HG03066 (cell line): ENCODE measurements at regions not wholly inside any gene's neighbourhood (a gene's known extent, or its start where the extent isn't known, plus 50 kb on each side); places are given as distances from the start of the nearest gene placed in this dataset.

Source experiments
- ATAC-seq: cut with Tn5 transposase; IDR thresholded peaks from one replicate; pipeline ENCODE4 v1.9.1; 2021; ENCODE audit warnings: low read depth; ENCODE audit not compliant: unreplicated experiment

DNA sequence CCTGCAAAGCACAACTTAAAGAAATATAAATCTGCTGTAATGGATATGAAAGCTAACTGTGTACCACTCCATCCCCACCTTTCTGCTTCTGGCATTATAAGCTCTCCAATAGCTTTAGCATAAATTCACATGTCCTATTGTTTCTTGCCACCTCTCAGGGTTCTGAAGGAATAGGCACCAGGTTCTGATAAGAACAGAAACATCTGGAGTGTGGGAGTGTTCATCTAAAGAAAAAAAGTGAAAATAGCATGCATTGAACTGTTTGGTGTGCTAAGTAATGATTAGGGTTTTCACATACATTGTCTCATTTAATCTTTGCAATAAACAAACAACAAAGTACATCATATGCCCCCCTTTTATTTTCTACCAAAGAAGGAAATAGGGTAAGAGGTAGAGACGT is 72.3 kb downstream of the FAM76B start:
- no peak for ATAC-seq

DNA sequence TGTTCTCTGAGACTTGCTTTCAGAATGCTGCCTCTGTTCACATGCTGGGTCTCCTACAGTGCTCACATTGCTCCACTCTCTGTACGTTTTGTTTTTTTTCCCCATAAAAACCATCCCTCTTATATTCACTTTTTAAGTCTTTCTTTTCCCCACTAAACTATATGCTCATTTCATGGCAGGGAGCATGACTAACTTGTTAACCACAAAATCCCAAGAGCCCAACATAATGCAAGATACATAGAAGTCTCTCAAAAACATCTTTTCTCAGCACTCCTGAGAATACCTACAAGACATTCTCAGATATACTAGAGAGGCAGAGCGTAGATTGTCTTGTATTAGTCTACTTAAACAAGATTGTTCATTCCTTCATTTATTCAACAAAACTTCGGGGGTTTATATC is 73.3 kb downstream of the FAM76B start:
- peak; percentile 11 for ATAC-seq

DNA sequence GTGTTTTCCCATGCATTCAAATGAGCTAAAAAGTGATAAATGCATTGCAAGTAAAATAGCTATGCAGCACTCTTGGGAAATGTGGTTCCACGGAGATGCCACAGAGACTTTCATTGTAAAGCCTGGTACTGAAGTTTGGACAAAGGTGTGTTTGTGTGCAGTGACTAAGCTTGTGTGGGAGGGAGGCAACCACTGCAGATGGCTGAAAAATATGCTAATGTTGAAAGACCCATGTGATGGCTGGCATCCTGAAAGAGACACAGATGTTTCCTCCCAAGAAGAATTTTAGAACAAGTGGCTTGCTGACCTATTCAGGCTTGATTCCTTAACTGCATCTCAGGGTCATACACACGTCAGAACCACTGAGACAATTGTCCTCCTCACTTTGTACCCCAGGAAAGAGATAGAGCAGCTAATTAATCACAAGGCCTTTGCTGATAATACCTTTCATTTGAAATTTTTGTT is 73.8 kb downstream of the FAM76B start:
- ATAC-seq: peak; percentile 75

DNA sequence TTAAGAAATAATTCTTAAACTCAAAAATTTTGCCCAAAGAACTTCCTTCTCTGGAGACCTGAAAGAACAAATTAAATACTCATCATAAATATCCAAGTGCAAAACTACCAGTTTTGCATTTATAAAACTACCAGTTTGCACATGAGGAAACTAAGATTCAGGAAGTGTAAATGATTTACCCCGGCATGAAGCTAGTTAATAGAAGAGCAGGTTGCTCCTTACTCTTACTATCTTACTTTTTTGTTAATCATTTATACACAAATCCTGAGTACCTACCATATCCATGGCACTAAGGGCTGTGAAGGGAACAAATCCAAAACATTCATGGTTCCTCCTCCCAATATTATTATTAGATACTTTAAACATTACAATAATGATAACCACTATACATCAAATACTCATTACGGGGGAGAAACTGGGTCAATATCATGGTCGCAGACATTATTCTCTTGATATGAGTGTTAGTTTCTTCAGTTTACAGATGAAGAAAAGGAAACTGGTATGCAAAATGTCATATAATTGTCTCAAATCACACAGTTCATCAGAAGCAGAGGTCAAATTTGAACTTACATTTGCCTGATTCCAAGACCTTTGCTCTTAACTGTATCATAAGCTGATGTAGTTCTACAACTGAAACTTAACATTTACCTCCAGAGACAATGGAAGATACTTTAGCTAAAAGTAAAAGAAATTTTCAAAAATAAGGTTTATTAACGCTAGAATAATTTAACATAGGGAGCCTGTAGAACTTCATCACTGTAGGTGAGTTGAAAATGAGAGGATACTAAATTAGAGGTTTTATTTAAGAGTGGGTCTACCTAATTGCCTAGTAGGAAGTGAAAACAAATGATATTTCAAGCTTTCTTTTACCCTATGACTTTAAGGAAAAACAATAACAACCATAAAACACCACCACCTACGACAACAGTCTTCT is 74.5 kb downstream of the FAM76B start:
- ATAC-seq: no peak

DNA sequence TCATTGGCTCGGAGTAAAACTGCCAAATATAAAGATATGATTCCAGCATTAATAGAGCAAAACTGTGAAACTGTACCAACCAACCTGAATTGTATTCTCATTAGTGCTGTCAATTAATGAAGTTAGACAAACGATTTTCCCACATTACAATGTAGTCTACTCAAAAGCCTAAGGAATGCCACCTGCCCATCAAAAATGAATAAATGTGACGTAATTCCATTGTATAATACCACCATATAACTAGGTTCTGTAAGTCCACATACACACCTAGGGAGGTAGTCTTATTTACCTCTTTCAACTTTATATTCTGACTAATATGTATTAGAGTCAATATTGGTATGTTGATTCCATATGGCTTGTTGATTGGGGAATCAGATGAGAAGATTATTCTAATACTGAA is 76.2 kb downstream of the FAM76B start:
- no peak for ATAC-seq

DNA sequence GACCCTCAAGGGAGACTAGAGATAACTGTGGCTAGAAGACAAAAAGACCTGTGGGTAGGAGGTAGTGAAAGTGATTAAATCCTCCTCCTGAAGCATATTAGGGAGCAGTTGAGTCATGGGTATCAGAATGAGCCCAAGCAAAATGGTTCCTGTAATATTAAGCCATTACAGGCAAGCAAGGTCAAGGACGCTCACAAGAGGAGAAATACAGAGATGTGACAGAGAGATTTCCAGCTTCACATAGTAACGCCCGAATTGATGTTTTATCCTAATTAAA is 77.7 kb downstream of the FAM76B start:
- no peak for ATAC-seq

DNA sequence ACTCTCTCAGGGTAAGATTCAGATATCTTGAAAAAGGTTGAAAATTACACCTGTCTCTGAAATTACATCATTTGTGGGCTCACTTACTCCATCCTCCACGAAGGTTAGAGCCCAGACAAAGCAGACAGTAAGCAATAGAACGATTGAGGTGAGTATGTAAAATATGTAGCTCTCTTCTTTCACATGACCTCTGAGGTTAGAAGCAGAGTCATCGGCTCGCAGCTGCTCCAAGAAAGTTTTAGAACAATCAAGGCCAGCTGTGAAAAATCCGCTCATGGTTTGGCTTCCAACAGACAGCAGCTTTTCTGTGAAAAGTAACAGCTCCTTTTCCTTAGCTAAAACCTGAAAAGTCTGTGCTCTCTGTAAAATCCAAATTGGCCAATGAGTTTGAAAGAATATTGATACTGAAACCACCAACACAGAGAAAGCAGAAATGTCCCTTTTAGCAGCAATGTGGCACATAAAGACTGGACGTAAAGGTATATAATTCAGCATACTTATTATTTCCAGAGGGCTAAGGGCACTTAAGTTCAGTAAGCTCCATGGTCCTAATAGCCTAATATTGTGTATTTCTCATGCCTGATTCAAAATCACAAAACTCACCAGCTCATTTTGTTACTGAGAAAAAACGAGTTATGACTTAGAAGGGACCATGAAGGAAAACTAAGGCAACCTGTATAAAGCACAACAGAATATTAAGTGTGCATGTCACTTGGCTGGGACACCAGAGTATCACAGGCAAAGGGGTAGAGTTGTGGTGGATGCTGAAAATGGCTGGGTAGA is 78.2 kb downstream of the FAM76B start:
- peak; percentile 40 for ATAC-seq

DNA sequence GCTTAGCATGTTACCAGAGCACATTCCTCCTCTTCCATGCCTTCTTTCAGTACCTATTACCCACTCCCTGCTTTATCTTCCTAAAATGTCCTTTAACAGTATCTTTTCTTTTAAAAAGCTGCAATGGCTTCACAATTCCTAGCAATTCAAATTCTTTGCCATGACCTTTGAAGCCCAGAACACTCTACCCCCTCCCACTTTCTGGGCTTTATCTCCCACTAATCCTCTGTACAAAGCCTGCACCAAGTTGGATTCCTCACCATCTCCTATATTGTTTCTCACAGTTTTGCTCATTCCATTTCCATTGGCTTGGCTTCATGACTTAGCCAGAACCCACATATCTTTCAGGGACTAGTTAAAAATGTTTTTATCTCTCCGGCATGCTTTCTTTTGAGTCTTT is 80.9 kb downstream of the FAM76B start:
- no peak for ATAC-seq

DNA sequence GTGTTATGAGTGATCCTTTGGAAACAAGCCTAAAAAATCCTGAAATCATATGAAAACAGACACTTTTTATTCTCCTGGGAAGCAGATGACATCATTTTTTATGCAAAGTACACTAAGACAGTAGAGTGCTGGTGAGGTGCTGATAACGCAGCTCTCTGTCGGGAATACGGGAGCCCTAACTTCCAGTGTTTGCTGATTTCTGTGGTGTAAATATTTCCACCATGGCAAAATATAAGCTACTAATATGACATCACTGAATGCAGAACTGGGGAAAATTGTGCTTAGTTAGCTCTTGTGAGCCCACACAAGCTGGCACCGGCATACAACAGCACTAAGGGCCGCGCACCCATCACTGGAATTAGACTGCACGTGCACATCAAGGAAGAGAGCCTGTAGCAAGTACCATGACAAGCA is 82.6 kb downstream of the FAM76B start:
- no peak for ATAC-seq

DNA sequence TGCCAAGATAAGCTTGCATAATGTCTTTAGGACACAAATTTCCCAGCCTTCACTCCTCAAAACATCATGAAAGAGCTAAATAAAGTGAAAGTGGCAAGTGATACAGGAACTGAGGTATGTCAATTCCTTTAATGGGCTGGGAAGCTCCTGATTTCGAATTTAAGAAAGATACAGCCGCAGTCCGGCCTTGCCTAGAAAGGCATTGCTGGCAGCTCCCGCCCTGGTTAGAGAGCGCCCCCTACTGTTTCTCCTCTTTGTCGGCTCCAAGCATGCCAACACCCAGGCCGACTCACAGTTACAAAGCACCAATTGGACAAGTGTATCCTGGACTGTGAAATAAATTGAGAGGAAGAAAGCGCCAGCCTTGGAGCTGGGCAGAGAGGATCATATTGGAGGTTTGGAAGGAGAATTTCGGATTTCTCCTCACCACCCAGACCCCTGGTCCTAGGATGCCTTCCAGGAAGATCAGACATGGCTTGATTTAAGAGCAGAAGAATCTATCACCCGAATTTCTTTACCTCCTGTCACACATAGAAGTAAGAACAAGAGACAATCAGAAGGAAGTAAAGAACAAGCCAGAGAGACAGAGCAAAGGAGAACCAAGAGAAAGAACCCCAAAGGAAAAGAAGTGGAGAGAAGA is 84.0 kb downstream of the FAM76B start:
- peak; percentile 85 for ATAC-seq

DNA sequence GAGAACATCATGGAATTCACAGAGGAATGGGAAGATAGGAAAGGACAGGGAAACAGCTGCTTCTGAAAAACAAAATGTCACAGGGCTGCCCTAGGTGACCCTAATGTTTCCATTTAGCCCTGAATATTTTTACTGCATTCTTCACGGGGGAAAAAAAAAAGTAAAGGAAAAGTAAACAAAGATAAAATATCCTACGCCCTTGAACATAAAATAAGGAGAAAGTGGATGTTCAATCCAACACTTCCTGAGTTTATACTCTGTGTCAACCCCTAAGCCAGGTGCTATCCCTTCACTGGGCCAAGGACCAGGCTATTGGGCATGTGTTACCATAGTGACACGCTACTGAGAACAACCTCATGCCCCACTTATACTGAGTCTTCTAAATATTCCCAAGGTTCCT is 84.7 kb downstream of the FAM76B start:
- ATAC-seq: no peak

DNA sequence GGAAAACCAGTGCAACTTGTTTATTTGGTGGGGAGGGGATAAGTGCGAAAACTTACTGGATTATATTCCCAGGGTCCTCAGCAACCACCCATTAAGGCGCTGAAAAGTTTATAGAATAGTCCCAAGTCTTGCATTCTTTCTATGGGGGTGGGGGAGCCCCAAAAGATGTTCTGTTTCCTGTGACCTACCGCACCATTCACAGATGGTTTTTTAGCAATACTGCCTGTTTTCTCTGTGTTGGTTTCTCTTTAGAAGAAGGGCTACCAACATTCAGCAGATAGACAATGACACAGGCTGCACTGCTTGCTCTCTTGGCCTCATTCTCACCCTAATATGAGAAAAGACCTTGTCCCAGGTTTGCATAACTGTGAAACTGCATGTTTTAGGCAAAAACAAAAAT is 86.5 kb downstream of the FAM76B start:
- no peak for ATAC-seq

DNA sequence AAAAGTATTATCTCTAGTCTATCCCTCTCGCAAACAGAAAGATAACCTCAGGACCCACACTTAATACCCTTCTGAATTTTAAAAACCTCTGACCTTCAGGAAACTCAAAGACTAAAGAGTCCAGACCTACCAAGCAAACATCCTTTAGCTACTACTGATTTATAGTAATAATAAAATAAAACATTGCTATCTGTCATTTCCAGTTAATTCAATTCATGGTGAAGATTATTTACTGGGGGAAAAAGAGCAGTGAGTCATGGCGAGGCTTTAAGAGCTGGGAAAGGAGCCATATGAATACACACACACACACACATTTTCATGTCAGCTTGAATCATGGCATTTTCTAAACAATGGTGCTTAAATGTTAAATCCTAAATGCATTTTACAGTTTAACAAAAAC is 87.1 kb downstream of the FAM76B start:
- no peak for ATAC-seq

DNA sequence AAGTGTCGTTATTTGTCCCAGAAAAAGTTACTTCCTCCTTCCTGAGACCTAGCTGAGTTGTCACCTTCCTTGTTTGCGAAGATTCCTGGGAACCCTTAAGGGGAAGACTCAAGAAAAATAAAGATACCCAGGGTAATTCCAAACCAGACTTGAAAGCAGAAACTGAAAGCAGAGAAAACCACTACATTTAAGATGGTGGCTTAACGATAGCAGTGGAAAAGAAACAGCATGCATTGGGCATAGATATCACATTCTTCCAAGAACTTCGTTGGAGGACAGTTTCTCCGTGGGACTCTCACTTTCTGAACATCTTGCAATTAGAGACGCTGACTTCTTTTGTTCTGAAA is 89.1 kb downstream of the FAM76B start:
- no peak for ATAC-seq

DNA sequence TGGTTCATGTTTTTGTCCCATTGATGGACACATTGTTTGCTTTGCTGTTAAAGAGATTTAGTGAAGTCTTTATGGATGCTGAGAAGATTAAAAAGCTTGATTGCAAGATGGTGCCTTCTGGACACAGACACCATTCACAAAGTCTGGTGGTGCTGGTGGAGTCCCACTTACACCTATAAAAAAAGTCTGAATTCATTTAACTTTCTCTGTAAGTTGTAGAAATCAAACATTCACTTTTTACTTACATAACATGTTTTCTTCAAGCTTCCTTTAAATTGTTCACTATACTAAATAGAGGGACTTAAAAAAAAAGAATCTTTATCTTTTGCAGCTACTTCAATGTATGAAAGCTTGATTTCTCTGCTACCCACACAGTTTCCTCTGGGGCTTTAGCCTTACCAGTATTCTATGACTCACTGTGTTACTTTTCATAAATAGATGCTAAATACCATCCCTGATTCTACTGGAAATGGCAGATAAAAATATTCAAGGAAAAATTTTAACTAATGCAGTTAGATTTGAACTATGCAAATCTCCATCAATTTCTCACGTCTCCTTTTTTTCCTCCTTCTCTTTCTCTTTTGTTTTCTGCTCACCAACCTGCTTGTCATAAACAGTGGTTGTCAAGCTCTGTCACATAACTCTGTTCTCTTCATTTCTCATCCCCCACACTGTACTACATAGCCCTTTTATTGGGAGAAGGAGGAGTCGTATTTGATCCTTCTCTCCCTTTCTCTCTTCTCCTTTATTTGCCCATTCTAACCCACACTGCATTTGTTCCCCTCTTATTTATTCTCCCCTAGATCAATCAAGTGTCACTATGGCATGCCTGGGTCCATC is 89.7 kb downstream of the FAM76B start:
- no peak for ATAC-seq

DNA sequence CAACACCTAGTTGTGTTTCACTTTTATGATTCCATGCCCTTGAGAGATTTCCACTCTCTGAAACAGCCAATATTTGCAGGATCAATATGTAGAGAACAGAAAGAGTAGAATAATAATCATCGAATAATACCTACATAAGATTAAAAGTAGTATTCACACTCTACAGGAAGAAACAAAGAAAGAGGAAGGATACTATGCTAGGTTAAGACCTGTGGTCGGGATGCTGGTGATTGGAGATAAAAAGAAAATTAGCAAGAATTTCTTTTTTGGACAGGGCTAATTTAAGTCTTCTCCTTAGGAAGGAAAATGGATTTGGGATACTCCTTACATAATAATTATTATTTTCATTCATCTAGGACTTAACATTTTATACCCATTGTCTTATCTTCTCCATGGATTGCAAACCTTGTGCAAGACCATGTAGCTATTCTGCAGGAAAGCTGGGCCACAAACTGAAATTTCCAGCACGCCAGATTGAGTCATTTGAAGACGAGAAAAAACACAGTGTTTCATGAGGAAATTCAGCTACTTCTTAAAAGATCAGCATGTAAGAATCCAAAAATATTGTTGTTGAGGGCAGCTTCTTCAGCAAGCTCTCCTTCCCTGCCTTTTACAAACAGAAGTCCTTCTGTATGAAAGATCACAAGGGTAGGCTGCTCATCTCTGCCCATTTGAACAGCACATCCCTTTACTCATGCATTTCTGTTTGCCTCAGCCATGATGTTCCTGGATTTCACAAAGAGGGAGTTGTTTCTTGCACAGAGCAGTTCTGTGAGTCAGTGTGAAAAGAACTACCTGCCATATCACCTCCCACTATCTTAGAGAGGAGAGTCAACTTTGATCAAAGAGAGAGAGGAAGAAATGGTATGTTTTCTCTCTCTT is 90.7 kb downstream of the FAM76B start:
- no peak for ATAC-seq

DNA sequence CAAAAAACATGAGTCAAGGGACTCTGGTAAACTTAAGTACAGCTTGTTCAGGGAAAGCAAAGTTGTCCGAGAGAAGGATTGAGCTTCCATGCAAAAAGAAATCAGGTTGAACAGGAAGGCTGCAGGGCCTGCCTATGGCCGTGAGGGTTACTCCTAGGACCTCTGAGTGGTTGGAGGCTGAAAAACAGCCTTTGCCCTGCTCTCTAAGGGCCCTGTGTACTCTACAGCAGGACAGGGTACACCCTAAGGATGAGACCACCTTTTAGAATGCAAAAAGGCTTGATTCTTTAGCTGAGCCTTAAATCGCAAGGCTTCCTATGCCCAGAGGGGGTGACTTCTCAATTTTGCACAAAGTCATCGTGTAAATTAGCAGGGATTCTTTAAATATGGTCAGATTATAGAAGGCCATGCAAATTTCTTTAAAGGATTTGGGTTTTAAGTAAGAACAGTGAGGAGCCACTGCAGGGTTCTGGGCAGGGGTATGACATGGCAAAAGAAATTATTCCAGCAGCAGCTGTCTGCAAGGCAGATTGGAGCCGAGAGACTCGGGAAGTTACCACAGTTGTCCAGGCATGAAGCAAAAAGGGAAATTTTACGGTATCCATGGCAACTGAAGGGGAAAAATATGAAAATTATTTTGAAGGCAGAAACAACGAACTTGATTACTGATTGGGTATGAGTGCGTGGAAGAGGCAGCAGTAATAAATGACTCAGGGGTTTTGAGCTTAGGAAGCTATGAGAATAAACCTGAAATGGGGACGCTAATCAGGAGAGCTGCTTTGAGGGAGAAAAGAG is 91.8 kb downstream of the FAM76B start:
- no peak for ATAC-seq

DNA sequence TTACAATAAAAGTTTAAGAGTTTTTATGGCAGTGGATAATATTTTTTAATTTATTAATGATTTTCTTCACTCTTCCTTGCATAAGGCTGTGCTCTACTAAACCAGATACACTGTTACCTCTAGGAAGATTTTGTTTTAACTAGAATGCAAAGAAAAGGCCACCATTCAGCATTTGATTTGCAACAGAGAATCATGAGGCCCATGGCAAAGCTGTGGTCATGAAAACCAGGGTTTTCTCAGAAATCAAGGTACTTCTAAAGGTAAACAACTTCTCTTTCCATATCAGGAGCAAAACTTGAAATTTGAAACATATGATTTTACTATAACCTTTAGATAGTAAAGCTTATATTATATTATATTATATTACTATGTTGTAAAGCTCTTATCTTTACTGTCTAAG is 94.4 kb downstream of the FAM76B start:
- no peak for ATAC-seq

DNA sequence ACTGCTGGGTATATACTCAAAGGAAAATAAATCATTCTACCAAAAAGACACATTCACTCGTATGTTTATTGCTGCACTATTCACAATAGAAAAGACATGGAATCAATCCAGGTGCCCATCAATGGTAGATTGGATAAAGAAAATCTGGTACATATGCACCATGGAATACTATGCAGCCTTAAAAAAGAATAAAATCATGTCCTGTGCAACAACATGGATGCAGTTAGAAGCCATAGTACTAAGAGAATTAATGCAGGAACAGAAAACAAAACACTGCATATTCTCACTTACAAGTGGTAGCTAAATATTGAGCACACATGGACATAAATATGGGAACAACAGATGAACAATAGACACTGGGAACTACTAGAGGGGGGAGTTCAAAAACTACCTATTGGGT is 96.3 kb downstream of the FAM76B start:
- ATAC-seq: no peak
